ENCODE measurements at regions not wholly inside any gene's neighbourhood (a gene's known extent, or its start where the extent isn't known, plus 50 kb on each side); places are given as distances from the start of the nearest gene placed in this dataset.

DNA sequence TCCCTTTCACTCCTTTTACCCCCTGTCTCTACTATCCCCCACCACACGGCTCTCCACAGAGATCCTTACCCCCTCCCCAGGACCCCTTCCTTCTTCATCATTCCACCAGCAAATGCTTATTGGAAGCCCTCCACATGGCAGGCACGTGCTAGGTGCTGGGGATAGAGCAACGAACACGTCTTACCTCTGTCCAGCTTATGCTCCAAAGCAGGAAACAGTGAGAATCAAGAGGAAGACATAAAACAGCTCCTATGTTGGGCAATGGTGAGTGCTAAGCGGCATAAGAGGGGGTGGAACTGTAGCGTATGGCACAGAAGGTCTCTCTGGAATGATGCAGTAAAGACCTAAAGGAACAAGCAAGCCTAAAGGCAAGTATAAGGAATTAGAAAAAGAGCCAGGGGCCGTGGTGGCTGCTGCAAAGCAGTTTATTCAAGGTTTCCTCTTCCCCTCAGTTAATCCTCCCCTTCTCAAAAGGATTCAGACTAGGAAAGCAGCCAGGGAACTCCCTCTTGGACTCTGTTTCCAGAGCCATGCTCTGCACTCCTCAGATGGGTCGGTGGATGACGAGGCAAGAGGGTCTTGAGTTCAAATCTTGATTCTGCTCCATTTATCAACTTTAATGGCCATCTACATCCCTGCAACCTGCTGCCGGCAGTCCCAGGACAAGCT, 289.4 kb downstream of the FOXO1 start:
- Histone ChIP-seq H3K36me3 (ENCODE audit: control insufficient read depth in 5 of 5, insufficient read depth in 5 of 5, low read length in 5 of 5) (no peaks in the 10 kb centered on the region), H3K9ac (ENCODE audit: low read length in 5 of 5) (peak overlapping the region in 3 of 5 donors; percentile 7 to 54 (median 27)), H3K27me3 (ENCODE audit: control insufficient read depth in 5 of 5, insufficient read depth in 4 of 5, low read length in 5 of 5) (no peaks in the 10 kb centered on the region), H3K27ac (ENCODE audit: low read depth, low read length) (peak overlapping the region; percentile 71), H3K9me3 (ENCODE audit: control insufficient read depth in 5 of 5, low read length in 5 of 5) (no peaks in the 10 kb centered on the region), H3K4me3 (ENCODE audit: low read depth in 1 of 5, low read length in 5 of 5) (peak overlapping the region; percentile 11 to 50 (median 32)), H3K4me1 (ENCODE audit: control insufficient read depth in 5 of 5, insufficient read depth in 5 of 5, low read length in 5 of 5) (peaks cover 11 to 58% (median 44%) of the 10 kb centered on the region in 5 donors)

- no peaks in the 10 kb centered on the region for H3K36me3 ChIP-seq (ENCODE audit: control insufficient read depth in 5 of 5, insufficient read depth in 5 of 5, low read length in 5 of 5)
- H3K27ac ChIP-seq (ENCODE audit: low read depth, low read length): peak overlapping the region; percentile 71
- no peaks in the 10 kb centered on the region for H3K27me3 ChIP-seq (ENCODE audit: control insufficient read depth in 5 of 5, insufficient read depth in 4 of 5, low read length in 5 of 5)
- peaks cover 11 to 66% (median 52%) of the 10 kb centered on the region in 5 donors for H3K4me1 ChIP-seq (ENCODE audit: control insufficient read depth in 5 of 5, insufficient read depth in 5 of 5, low read length in 5 of 5)
- H3K9ac ChIP-seq (ENCODE audit: low read length in 5 of 5): no peak overlapping the region
- H3K4me3 ChIP-seq (ENCODE audit: low read depth in 1 of 5, low read length in 5 of 5): peak overlapping the region in 3 of 5 donors; percentile 26 to 50 (median 34)
- no peaks in the 10 kb centered on the region for H3K9me3 ChIP-seq (ENCODE audit: control insufficient read depth in 5 of 5, low read length in 5 of 5)
Observed at GRCh38 chr13:40377783-40378182, 288.7 kb downstream of the FOXO1 start.

GRCh38 chr13:40379196-40379595, 287.2 kb downstream of the FOXO1 start:
- Histone ChIP-seq H3K27ac (ENCODE audit: low read depth, low read length) (peak overlapping the region; percentile 44), H3K9ac (ENCODE audit: low read length in 5 of 5) (peak overlapping the region in 1 of 5 donors; percentile 50), H3K4me1 (ENCODE audit: control insufficient read depth in 5 of 5, insufficient read depth in 5 of 5, low read length in 5 of 5) (peaks cover 15 to 72% (median 56%) of the 10 kb centered on the region in 5 donors), H3K4me3 (ENCODE audit: low read depth in 1 of 5, low read length in 5 of 5) (no peak overlapping the region), H3K36me3 (ENCODE audit: control insufficient read depth in 5 of 5, insufficient read depth in 5 of 5, low read length in 5 of 5) (no peaks in the 10 kb centered on the region), H3K27me3 (ENCODE audit: control insufficient read depth in 5 of 5, insufficient read depth in 4 of 5, low read length in 5 of 5) (no peaks in the 10 kb centered on the region), H3K9me3 (ENCODE audit: control insufficient read depth in 5 of 5, low read length in 5 of 5) (no peaks in the 10 kb centered on the region)

DNA sequence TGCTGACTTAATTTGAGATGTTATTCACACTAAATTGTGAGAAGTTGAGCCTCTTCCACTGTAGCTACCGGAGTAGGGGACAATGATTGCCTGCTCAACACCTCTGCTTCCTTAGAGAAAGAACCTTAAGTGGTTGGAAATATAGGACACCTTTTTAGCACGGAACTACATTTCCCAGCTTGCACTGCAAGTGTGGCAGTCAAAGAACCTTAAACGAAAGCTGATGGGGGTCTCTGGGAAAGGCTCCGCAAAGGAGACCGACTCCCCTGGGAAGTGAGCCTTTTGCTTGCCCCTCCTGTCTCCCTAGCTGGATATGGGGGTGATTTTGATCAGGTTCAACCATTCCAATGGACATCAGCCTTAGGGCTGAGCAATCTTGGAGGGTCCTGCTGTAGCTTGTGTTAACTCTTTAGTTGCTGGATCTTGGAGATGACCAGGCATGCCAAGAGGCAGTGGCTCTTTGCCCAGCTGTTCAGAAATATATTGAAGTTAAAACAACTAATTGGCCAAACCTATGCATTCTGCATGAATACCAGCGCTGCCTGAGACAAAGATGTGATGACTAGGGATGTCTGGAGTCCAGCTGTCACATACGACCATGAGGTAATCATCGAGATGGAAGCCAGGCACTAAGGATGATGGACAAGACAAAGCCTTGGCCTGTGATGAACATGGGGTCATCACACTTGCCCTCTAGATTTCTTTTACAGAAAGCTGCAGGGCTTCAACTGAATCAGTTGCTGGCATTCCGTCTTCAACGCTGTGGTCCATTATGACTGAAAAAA, 286.5 kb downstream of the FOXO1 start:
- H3K9me3 ChIP-seq (ENCODE audit: control insufficient read depth in 5 of 5, low read length in 5 of 5): no peaks in the 10 kb centered on the region
- H3K36me3 ChIP-seq (ENCODE audit: control insufficient read depth in 5 of 5, insufficient read depth in 5 of 5, low read length in 5 of 5): no peaks in the 10 kb centered on the region
- peak overlapping the region in 1 of 5 donors; percentile 50 for H3K9ac ChIP-seq (ENCODE audit: low read length in 5 of 5)
- H3K4me3 ChIP-seq (ENCODE audit: low read depth in 1 of 5, low read length in 5 of 5): no peak overlapping the region
- H3K27me3 ChIP-seq (ENCODE audit: control insufficient read depth in 5 of 5, insufficient read depth in 4 of 5, low read length in 5 of 5): no peaks in the 10 kb centered on the region
- H3K27ac ChIP-seq (ENCODE audit: low read depth, low read length): peak overlapping the region; percentile 44
- peaks cover 15 to 68% (median 54%) of the 10 kb centered on the region in 5 donors for H3K4me1 ChIP-seq (ENCODE audit: control insufficient read depth in 5 of 5, insufficient read depth in 5 of 5, low read length in 5 of 5)

DNA sequence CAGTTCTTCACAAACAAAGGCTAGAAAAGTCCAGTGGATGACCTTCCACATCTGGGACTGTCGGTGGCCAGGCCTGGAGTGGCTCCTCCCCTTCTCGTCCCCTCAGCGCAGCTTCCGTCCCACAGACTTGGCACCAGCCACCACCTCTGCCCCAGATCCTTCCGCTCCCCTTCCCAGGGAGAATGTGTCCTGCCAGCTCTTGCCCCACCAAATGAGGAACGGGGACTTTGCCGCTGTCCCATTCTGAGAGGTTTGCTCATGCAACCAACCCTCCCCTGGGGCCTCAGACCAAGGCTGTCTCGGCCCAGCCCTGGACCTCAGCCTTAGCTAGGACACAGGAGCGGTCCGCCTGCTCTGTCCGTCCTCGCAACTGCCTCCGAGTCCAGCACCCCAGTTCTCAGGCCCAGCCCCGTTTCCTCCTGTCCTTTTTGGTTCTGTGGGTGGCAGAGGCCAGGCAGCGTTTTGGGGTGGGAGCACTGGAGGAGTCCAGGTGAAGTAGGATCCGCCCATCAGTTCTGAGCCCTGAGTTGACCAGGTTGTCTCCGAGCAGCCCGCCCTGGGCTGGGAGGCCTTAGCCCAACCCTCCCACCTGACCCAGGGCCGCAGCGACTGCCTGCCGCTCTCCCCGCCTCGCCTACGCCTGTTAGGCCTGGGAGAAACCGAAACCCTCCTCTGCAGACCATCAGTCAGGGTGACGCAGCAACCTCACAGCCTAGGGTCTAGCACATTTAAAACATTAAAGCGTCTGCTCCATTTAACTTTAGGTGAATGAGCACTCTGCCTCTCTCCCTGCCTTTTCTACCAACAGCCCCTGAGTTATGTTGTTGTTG, 284.3 kb downstream of the FOXO1 start:
- Histone ChIP-seq H3K27ac (ENCODE audit: low read depth, low read length) (peak overlapping the region; percentile 87), H3K36me3 (ENCODE audit: control insufficient read depth in 5 of 5, insufficient read depth in 5 of 5, low read length in 5 of 5) (no peaks in the 10 kb centered on the region), H3K9ac (ENCODE audit: low read length in 5 of 5) (peak overlapping the region in 1 of 5 donors; percentile 50), H3K27me3 (ENCODE audit: control insufficient read depth in 5 of 5, insufficient read depth in 4 of 5, low read length in 5 of 5) (no peaks in the 10 kb centered on the region), H3K9me3 (ENCODE audit: control insufficient read depth in 5 of 5, low read length in 5 of 5) (no peaks in the 10 kb centered on the region), H3K4me3 (ENCODE audit: low read depth in 1 of 5, low read length in 5 of 5) (no peak overlapping the region), H3K4me1 (ENCODE audit: control insufficient read depth in 5 of 5, insufficient read depth in 5 of 5, low read length in 5 of 5) (peaks cover 6 to 50% (median 32%) of the 10 kb centered on the region in 5 donors)

- Histone ChIP-seq H3K27me3 (ENCODE audit: control insufficient read depth in 5 of 5, insufficient read depth in 4 of 5, low read length in 5 of 5) (no peaks in the 10 kb centered on the region), H3K9ac (ENCODE audit: low read length in 5 of 5) (peak overlapping the region in 2 of 5 donors; percentile 21), H3K27ac (ENCODE audit: low read depth, low read length) (peak overlapping the region; percentile 87), H3K9me3 (ENCODE audit: control insufficient read depth in 5 of 5, low read length in 5 of 5) (no peaks in the 10 kb centered on the region), H3K36me3 (ENCODE audit: control insufficient read depth in 5 of 5, insufficient read depth in 5 of 5, low read length in 5 of 5) (no peaks in the 10 kb centered on the region), H3K4me1 (ENCODE audit: control insufficient read depth in 5 of 5, insufficient read depth in 5 of 5, low read length in 5 of 5) (peaks cover 3 to 40% (median 23%) of the 10 kb centered on the region in 5 donors), H3K4me3 (ENCODE audit: low read depth in 1 of 5, low read length in 5 of 5) (no peak overlapping the region)
Observed at GRCh38 chr13:40383132-40383531, 283.3 kb downstream of the FOXO1 start.

DNA sequence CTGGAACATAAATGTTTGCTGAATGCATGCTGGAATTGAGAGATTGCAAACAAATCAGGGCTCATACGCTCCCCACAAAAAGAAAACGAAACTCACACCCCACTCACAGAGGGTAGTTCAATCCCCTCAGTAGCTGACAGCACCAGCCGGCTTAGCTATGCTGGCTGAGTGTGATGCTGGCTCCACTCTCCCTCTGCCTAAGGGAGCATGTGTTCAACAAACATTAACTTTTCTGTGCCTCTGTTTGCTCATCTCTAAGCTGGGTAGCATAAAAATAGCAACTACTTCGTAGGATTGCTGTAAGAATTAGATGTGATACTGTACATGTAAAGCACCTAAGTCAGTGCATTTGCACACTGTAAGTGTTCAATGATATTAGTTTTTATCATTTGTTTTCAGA, 282.6 kb downstream of the FOXO1 start:
- Histone ChIP-seq H3K4me3 (ENCODE audit: low read depth in 1 of 5, low read length in 5 of 5) (no peak overlapping the region), H3K27me3 (ENCODE audit: control insufficient read depth in 5 of 5, insufficient read depth in 4 of 5, low read length in 5 of 5) (no peaks in the 10 kb centered on the region), H3K9me3 (ENCODE audit: control insufficient read depth in 5 of 5, low read length in 5 of 5) (no peaks in the 10 kb centered on the region), H3K27ac (ENCODE audit: low read depth, low read length) (peak overlapping the region; percentile 87), H3K36me3 (ENCODE audit: control insufficient read depth in 5 of 5, insufficient read depth in 5 of 5, low read length in 5 of 5) (no peaks in the 10 kb centered on the region), H3K4me1 (ENCODE audit: control insufficient read depth in 5 of 5, insufficient read depth in 5 of 5, low read length in 5 of 5) (peaks cover 3 to 39% (median 25%) of the 10 kb centered on the region in 5 donors), H3K9ac (ENCODE audit: low read length in 5 of 5) (no peak overlapping the region)

DNA sequence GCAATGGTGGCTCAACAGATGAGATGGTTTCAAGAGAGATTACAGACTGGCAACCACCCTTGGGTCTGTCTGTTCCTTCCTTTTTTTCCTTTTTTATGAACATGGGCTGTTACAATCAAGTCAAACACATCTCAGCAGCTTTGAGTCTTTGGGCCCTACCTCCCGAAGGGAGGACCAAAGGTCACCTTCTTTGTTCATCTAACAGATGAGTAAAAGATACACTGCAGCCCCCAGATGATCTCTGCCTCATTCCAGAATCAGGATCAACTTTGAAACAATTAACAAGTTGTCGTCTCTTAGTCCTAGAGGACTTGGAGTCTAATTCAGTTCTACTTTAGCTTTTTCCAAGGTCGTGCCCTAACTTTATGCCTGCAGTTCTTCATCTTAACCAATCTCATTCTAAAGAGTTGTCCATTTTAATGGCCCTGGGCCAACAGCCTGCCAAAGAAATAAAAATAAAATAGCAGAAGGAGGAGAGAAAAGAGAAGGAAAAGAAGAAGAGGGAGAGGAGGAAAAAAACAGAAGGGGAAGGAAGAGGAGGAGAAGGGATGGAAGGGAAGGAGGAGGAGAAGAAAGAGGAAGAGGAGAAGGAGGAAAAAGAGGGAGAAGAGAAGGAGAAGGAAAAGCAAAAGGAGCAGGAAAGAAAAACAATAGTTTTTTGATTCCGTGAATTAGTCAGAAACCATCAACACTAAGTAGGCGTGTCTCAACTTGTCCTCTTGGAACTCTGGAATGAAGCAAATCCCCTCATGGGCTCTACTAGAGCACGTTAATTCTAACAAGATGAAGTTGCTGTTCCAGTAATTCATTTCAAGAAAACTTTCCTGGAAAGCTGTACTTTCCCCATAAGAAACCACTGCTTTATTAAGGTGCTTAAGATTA, 281.2 kb downstream of the FOXO1 start:
- Histone ChIP-seq H3K4me3 (ENCODE audit: low read depth in 1 of 5, low read length in 5 of 5) (no peak overlapping the region), H3K36me3 (ENCODE audit: control insufficient read depth in 5 of 5, insufficient read depth in 5 of 5, low read length in 5 of 5) (no peaks in the 10 kb centered on the region), H3K27me3 (ENCODE audit: control insufficient read depth in 5 of 5, insufficient read depth in 4 of 5, low read length in 5 of 5) (no peaks in the 10 kb centered on the region), H3K4me1 (ENCODE audit: control insufficient read depth in 5 of 5, insufficient read depth in 5 of 5, low read length in 5 of 5) (peaks cover 3 to 26% (median 21%) of the 10 kb centered on the region in 5 donors), H3K9me3 (ENCODE audit: control insufficient read depth in 5 of 5, low read length in 5 of 5) (no peaks in the 10 kb centered on the region), H3K9ac (ENCODE audit: low read length in 5 of 5) (no peak overlapping the region), H3K27ac (ENCODE audit: low read depth, low read length) (no peak overlapping the region)

GRCh38 chr13:40385858-40386180, 280.6 kb downstream of the FOXO1 start:
- Histone ChIP-seq H3K36me3 (ENCODE audit: control insufficient read depth in 5 of 5, insufficient read depth in 5 of 5, low read length in 5 of 5) (no peaks in the 10 kb centered on the region), H3K27me3 (ENCODE audit: control insufficient read depth in 5 of 5, insufficient read depth in 4 of 5, low read length in 5 of 5) (no peaks in the 10 kb centered on the region), H3K27ac (ENCODE audit: low read depth, low read length) (no peak overlapping the region), H3K4me1 (ENCODE audit: control insufficient read depth in 5 of 5, insufficient read depth in 5 of 5, low read length in 5 of 5) (peaks cover 3 to 26% (median 21%) of the 10 kb centered on the region in 5 donors), H3K9me3 (ENCODE audit: control insufficient read depth in 5 of 5, low read length in 5 of 5) (no peaks in the 10 kb centered on the region), H3K4me3 (ENCODE audit: low read depth in 1 of 5, low read length in 5 of 5) (no peak overlapping the region), H3K9ac (ENCODE audit: low read length in 5 of 5) (no peak overlapping the region)

Measured in subcutaneous abdominal adipose tissue (tissue), 5 donors.